HEK293 (cell line): ENCODE measurements at regions not wholly inside any gene's neighbourhood (a gene's known extent, or its start where the extent isn't known, plus 50 kb on each side); places are given as distances from the start of the nearest gene placed in this dataset.

ENCODE experiments used
- ATF2 ChIP-seq: fragments of 450-650 bp; formaldehyde crosslinking; IDR thresholded peaks from 2 replicates; pipeline ENCODE4 v1.5.1; 2016; ENCODE audit warnings: missing biosample characterization, missing genetic modification characterization, low read depth
- SP2 ChIP-seq: fragments of 450-650 bp; formaldehyde crosslinking; IDR thresholded peaks from 2 replicates; pipeline ENCODE4 v1.5.1; 2016; ENCODE audit warnings: missing biosample characterization, missing genetic modification characterization
- YY2 ChIP-seq: fragments of 450-650 bp; formaldehyde crosslinking; IDR thresholded peaks from 2 replicates; pipeline ENCODE4 v1.5.1; 2016; ENCODE audit warnings: missing biosample characterization, missing genetic modification characterization
- ZBTB10 ChIP-seq: fragments of 450-650 bp; formaldehyde crosslinking; IDR thresholded peaks from 2 replicates; pipeline ENCODE4 v1.5.1; 2016; ENCODE audit warnings: missing biosample characterization, missing genetic modification characterization
- ZFP3 ChIP-seq: fragments of 450-650 bp; formaldehyde crosslinking; IDR thresholded peaks from 2 replicates; pipeline ENCODE4 v1.5.1; 2016; ENCODE audit warnings: low read depth, missing biosample characterization, missing genetic modification characterization
- ZNF670 ChIP-seq: fragments of 450-650 bp; formaldehyde crosslinking; IDR thresholded peaks from 2 replicates; pipeline ENCODE4 v1.5.1; 2016; ENCODE audit warnings: missing biosample characterization, missing genetic modification characterization, low read depth
- TF ChIP-seq, protein P1 (sequence below): fragments of 450-650 bp; formaldehyde crosslinking; IDR thresholded peaks from 2 replicates; pipeline ENCODE4 v1.5.0; 2017; ENCODE audit warnings: missing biosample characterization, missing genetic modification characterization, borderline replicate concordance
- TF ChIP-seq, protein P2 (sequence below): fragments of 450-650 bp; formaldehyde crosslinking; IDR thresholded peaks from 2 replicates; pipeline ENCODE4 v1.5.1; 2016; ENCODE audit warnings: missing biosample characterization, missing genetic modification characterization

GRCh38 chr2:128817171-128817570, 498.5 kb upstream of the HS6ST1 start:
- no peak for TF ChIP-seq SP2
- no peak for TF ChIP-seq ZNF670 (tag by site-specific recombination)
- TF ChIP-seq, protein P1, sequence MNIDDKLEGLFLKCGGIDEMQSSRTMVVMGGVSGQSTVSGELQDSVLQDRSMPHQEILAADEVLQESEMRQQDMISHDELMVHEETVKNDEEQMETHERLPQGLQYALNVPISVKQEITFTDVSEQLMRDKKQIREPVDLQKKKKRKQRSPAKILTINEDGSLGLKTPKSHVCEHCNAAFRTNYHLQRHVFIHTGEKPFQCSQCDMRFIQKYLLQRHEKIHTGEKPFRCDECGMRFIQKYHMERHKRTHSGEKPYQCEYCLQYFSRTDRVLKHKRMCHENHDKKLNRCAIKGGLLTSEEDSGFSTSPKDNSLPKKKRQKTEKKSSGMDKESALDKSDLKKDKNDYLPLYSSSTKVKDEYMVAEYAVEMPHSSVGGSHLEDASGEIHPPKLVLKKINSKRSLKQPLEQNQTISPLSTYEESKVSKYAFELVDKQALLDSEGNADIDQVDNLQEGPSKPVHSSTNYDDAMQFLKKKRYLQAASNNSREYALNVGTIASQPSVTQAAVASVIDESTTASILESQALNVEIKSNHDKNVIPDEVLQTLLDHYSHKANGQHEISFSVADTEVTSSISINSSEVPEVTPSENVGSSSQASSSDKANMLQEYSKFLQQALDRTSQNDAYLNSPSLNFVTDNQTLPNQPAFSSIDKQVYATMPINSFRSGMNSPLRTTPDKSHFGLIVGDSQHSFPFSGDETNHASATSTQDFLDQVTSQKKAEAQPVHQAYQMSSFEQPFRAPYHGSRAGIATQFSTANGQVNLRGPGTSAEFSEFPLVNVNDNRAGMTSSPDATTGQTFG (tag by site-specific recombination) = no peak
- TF ChIP-seq ZBTB10 (tag by site-specific recombination) = no peak
- no peak for TF ChIP-seq YY2 (tag by site-specific recombination)
- no peak for TF ChIP-seq ZFP3 (tag by site-specific recombination)
- TF ChIP-seq, protein P2, sequence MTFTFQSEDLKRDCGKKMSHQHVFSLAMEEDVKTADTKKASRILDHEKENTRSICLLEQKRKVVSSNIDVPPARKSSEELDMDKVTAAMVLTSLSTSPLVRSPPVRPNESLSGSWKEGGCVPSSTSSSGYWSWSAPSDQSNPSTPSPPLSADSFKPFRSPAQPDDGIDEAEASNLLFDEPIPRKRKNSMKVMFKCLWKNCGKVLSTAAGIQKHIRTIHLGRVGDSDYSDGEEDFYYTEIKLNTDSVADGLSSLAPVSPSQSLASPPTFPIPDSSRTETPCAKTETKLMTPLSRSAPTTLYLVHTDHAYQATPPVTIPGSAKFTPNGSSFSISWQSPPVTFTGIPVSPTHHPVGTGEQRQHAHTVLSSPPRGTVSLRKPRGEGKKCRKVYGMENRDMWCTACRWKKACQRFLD = no peak
- TF ChIP-seq ATF2 (tag by site-specific recombination) = no peak
